GM13977 (cell line): ENCODE measurements at regions not wholly inside any gene's neighbourhood (a gene's known extent, or its start where the extent isn't known, plus 50 kb on each side); places are given as distances from the start of the nearest gene placed in this dataset.

Experiments
- DNase-seq: peaks from one replicate; pipeline ENCODE4 v3.0.0; 2012; ENCODE audit warnings: low spot score
- in situ Hi-C: fragments of 300-500 bp; cut with MboI; formaldehyde crosslinking; loops from one replicate; pipeline ENCODE4 v1.12.0; 2022; ENCODE audit warnings: low sequenced_read_pairs, low pct_unique_long_range_greater_than_20kb, mixed read lengths, inconsistent platforms; ENCODE audit not compliant: unreplicated experiment
- TF ChIP-seq, protein P1 (sequence below): IDR thresholded peaks from 2 replicates; pipeline ENCODE4 v1.5.1; 2012; ENCODE audit warnings: mild to moderate bottlenecking, control low read depth; ENCODE audit not compliant: insufficient read depth; ENCODE audit errors: extremely low read depth, missing control alignments

DNA sequence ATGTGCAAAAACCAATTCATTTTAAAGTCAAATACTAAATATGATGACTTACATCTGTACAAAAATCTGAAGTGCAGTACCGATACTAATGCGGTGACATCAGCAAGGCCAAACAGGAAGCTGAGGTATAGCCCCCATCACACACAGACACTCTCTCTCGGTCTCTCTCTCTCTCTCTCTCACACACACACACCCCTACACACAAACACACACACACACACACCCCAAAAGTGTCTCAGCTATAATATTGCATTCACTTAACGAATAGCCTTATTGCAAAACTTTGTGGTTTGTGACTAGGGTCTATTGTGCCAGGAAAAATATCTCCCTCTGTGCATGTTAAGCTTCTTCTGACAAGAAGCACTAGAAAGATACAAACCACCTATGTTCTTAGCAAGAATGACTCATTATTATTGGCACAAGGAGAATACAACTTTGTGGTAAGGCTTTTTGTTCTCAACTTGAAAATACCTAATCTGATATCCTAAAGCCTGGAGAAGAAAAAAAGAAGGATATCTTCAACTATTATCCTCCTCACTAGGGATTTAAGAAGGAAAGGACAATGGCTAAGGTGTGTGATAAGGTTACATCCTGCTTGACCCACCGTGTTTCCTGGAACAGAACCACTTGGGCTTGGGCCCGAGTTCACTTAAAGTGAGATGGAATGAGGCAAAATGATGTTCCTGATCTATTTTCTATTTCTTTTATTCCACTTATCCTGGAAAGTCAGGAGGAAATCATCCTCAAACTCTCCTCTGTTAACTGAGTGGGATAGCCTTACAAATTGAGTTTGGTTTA, 107.1 kb downstream of the NIBAN1 start:
- TF ChIP-seq, protein P1, sequence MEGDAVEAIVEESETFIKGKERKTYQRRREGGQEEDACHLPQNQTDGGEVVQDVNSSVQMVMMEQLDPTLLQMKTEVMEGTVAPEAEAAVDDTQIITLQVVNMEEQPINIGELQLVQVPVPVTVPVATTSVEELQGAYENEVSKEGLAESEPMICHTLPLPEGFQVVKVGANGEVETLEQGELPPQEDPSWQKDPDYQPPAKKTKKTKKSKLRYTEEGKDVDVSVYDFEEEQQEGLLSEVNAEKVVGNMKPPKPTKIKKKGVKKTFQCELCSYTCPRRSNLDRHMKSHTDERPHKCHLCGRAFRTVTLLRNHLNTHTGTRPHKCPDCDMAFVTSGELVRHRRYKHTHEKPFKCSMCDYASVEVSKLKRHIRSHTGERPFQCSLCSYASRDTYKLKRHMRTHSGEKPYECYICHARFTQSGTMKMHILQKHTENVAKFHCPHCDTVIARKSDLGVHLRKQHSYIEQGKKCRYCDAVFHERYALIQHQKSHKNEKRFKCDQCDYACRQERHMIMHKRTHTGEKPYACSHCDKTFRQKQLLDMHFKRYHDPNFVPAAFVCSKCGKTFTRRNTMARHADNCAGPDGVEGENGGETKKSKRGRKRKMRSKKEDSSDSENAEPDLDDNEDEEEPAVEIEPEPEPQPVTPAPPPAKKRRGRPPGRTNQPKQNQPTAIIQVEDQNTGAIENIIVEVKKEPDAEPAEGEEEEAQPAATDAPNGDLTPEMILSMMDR: no peak
- in situ Hi-C loops: no loop called here
- peak; percentile 47 for DNase-seq

DNA sequence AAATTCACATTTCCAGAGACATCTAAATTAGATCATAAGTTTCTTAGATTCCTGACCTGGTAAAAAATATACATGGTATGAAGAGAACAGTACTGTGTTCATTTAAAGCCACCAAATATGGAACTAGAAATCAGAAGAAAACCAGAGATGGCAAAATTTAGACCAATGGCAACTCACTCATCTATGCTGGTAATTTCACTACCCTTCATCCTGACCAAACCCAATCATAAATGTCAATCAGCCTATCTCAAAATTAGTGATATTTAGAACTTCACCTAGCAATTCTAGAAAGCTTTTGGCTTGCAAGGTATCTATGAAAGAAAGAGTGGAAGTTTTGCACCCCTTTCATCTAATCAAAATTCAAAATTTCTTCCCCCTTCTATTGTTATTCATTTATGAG, 107.7 kb downstream of the NIBAN1 start:
- TF ChIP-seq, protein P1: no peak
- no peak for DNase-seq
- in situ Hi-C loops: no loop called here

DNA sequence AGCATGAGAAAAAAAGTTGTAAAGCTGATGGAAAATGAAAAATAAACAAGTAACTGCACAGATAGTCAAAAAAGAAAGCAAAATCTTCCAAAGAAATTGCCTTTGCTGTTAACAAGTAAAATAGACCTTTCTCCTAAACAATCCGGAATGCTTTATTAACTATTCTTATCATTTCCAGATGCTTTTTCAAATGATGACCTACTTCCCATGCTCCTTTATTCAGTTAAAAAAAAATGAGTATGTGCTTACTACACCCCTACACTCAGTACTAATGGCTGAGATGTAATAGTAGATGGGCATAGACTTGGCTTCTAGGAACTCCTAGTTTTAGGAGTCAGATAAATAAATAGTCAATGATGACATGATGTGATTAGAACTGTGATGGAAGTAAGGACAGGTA, 108.5 kb downstream of the NIBAN1 start:
- TF ChIP-seq, protein P1: no peak
- in situ Hi-C loops: no loop called here
- DNase-seq: no peak

DNA sequence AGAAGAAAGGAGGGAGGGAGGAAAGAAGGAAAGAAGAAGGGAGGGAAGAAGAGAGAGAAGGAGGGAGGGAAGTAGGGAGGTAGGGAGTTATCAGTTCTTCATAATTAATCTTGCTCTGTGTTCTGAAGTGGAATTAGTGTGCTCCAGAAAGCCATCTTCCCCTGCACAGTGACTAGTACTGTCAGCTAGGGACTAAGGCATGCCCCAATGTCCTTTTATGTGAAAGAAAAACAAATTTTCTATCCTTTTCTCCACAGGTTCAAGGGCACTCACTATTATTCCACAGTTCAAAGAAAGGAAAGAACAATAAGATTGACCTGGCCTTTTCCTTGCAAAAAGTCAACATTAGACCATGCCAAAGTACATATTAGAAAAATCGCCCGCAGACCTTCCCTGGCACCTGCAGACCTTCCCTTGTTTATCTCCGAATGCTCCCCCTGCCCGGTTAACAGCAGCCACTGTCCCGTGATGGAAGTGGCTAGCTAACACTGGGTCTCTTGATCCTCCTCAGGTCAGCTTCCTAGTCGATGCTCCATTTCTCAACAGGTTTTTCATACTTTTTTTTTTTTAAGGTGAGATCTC, 107.2 kb upstream of the EDEM3 start:
- no peak for DNase-seq
- in situ Hi-C loops: no loop called here
- TF ChIP-seq, protein P1: no peak

DNA sequence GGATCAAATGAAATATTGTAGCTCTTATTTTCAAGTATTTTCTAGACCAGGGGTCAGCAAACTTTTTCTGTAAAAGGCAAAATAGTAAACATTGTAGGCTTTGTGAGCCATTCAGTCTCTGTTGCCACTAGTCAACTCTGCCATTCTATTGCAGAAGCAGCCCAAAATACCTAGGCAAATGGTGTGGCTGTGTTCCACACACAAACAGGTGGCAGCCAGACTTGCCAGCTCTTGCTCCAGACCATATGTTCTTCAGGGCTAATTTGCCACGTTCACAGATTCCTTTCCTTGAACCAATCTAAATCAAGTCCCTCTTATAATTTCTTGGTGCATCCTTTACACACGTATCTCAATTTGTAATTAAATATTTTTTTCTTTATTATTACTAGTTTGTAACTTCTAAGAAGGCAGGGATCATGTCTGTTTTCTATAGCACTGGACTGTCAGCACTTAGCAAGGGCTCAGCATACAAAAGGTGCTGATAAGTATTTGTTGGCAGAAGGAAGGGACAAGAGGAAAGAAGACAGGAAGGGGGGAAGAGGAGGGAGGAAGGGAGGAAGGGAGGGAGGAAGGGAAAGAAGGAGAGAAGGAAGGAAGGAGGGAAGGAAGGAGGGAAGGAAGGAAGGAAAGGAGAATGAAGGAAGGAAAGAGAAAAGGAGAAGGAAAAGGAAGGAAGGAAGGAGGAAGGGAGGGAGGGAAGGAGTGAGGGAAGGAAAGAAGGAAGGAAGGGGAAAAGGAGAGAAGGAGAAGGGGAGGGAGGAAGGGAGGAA, 106.5 kb upstream of the EDEM3 start:
- TF ChIP-seq, protein P1: no peak
- in situ Hi-C loops: no loop called here
- DNase-seq: no peak

DNA sequence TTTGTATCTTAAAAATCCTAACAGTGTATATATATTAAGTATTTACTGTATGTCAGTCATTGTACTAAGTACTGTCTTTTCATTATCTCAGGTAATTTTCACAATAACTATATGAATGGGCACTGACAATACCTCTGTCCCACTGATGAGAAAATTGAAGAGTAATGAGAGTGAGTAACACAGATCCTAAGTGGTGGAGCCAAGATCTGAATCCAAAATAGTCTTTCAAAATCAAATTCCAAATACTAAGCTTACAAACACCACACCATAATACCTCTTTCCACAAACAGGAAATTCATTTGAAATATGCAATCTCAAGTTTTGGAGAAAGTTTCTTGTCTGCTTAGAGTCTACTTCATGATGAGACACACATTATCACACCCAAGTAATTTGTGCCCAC, 105.9 kb upstream of the EDEM3 start:
- TF ChIP-seq, protein P1: no peak
- no peak for DNase-seq
- in situ Hi-C loops: no loop called here
